Transverse colon (tissue), 4 donors: ENCODE measurements at regions not wholly inside any gene's neighbourhood (a gene's known extent, or its start where the extent isn't known, plus 50 kb on each side); places are given as distances from the start of the nearest gene placed in this dataset.

Source experiments
- CTCF ChIP-seq, 5 experiments: fragments of 200-600 bp in 3 of 5; fragments of 450-650 bp in 2 of 5; sonication (generic) in 3 of 5; IDR thresholded peaks; 1 replicate in 2 of 5; 2 replicates in 3 of 5; pipeline ENCODE4 v1.5.1; 2016 to 2017; ENCODE audit warnings: antibody characterized with exemption in 5 of 5, inconsistent platforms in 3 of 5, mild to moderate bottlenecking in 2 of 5, moderate library complexity in 1 of 5
- POLR2A ChIP-seq: fragments of 450-650 bp; IDR thresholded peaks from one replicate; pipeline ENCODE4 v1.6.1; 2016; ENCODE audit warnings: antibody characterized with exemption, mild to moderate bottlenecking, moderate library complexity
- POLR2AphosphoS5 ChIP-seq, 3 donors: sonication (generic); formaldehyde crosslinking; IDR thresholded peaks; one replicate each; pipeline ENCODE4 v1.6.1; 2016; ENCODE audit warnings: antibody characterized with exemption in 3 of 3

- TF ChIP-seq CTCF (IDR thresholded peaks at IDR 0.05), result no peak
- TF ChIP-seq POLR2AphosphoS5 (IDR thresholded peaks at IDR 0.05), result no peak
- TF ChIP-seq POLR2A, result no peak
Observed at GRCh38 chr6:167757821-167758220, 68.9 kb upstream of the AFDN start.
